Natural killer cell (primary cell): ENCODE measurements at regions not wholly inside any gene's neighbourhood (a gene's known extent, or its start where the extent isn't known, plus 50 kb on each side); places are given as distances from the start of the nearest gene placed in this dataset.

Experiments used
- ATAC-seq, 3 donors: fragments of 150-1000 bp in 2 of 3; fragments of 200-7000 bp in 1 of 3; cut with Tn5 transposase; 1 replicate in 1 of 3; 2 replicates in 2 of 3; pipeline ENCODE4 v1.10.0; 2021; ENCODE audit warnings: mild to moderate bottlenecking in 2 of 3, moderate library complexity in 2 of 3
- DNase-seq, 2 donors: peaks; one replicate each; pipeline versions ENCODE4 v3.0.0 to v3.0.0-alpha.2; 2013 to 2021; ENCODE audit warnings: mixed read lengths in 1 of 2
- H3K27ac ChIP-seq: one replicate; pipeline ENCODE4 v1.5.1; 2013; ENCODE audit warnings: mild to moderate bottlenecking, low read length
- H3K27me3 ChIP-seq: one replicate; pipeline ENCODE4 v1.6.1; 2013; ENCODE audit warnings: low read length; ENCODE audit not compliant: control insufficient read depth, insufficient read depth
- H3K36me3 ChIP-seq: one replicate; pipeline ENCODE4 v1.6.1; 2013; ENCODE audit warnings: low read length; ENCODE audit not compliant: control insufficient read depth, insufficient read depth
- H3K4me1 ChIP-seq: one replicate; pipeline ENCODE4 v1.6.1; 2013; ENCODE audit warnings: low read length; ENCODE audit not compliant: control insufficient read depth, insufficient read depth
- H3K4me3 ChIP-seq: one replicate; pipeline ENCODE4 v1.5.1; 2013; ENCODE audit warnings: low read length
- H3K9me3 ChIP-seq: one replicate; pipeline ENCODE4 v1.6.1; 2013; ENCODE audit warnings: low read length; ENCODE audit not compliant: control insufficient read depth, insufficient read depth
- H3K27ac Mint-ChIP-seq, 2 donors: one replicate each; pipeline ENCODE4 v1.8.0; 2022; ENCODE audit warnings: mild to moderate bottlenecking in 2 of 2, mixed read lengths in 2 of 2, moderate library complexity in 1 of 2
- H3K27me3 Mint-ChIP-seq, 2 donors: one replicate each; pipeline ENCODE4 v1.8.0; 2022; ENCODE audit warnings: low read depth in 2 of 2, mixed read lengths in 2 of 2
- H3K36me3 Mint-ChIP-seq: one replicate; pipeline ENCODE4 v1.8.0; 2022; ENCODE audit warnings: mixed read lengths
- H3K4me1 Mint-ChIP-seq, 2 donors: one replicate each; pipeline ENCODE4 v1.8.0; 2022; ENCODE audit warnings: mixed read lengths in 2 of 2
- H3K4me3 Mint-ChIP-seq: one replicate; pipeline ENCODE4 v1.8.0; 2022; ENCODE audit warnings: mild to moderate bottlenecking, moderate library complexity, mixed read lengths
- H3K9me3 Mint-ChIP-seq, 2 donors: one replicate each; pipeline ENCODE4 v1.8.0; 2022; ENCODE audit warnings: mixed read lengths in 2 of 2
- CTCF ChIP-seq: fragments of 200-600 bp; IDR thresholded peaks from one replicate; pipeline ENCODE4 v1.8.0; 2022; ENCODE audit warnings: antibody characterized with exemption
- WGBS: methylation state at CpG from one replicate; pipeline ENCODE4 v1.1.7; 2013; ENCODE audit warnings: missing lambda C conversion rate; ENCODE audit not compliant: insufficient coverage; 5-methylcytosine and 5-hydroxymethylcytosine counted together
- intact Hi-C: fragments of 100-400 bp; cut with micrococcal nuclease; formaldehyde crosslinking; loops from one replicate; pipeline ENCODE4 v1.14.2; 2022

- Mint-ChIP-seq H3K36me3 (peaks cover 5% of the 10 kb centered on the region), H3K9me3 (peaks cover 0 to under 1% of the 10 kb centered on the region in 2 donors), H3K4me3 (no peak overlapping the region), H3K4me1 (peaks cover 7% of the 10 kb centered on the region in 2 donors), H3K27ac (no peak overlapping the region), H3K27me3 (peaks cover 28 to 29% of the 10 kb centered on the region in 2 donors)
- WGBS: 49% methylated on average over 3 of the region's 3 CpGs
- DNase-seq: peak in 1 of 2 donors; percentile 92
- no peaks in the 10 kb centered on the region for H3K36me3 ChIP-seq
- peaks cover 22% of the 10 kb centered on the region for H3K4me1 ChIP-seq
- no peak overlapping the region for H3K4me3 ChIP-seq
- peak; percentile 49 to 62 (median 61) for ATAC-seq
- peaks cover 1% of the 10 kb centered on the region for H3K9me3 ChIP-seq
- intact Hi-C loops: loop anchor here (10.0 kb wide), 1 partner anchor 297 kb away; no protein-coding TSS in a partner anchor
- no peak for TF ChIP-seq CTCF
- H3K27ac ChIP-seq: no peak overlapping the region
- H3K27me3 ChIP-seq: peaks cover 13% of the 10 kb centered on the region
Observed at GRCh38 chr21:45592208-45592619, 50.0 kb upstream of the SLC19A1 start.

GRCh38 chr21:45592626-45593134 is 50.4 kb upstream of the SLC19A1 start:
- no peaks in the 10 kb centered on the region for H3K36me3 ChIP-seq
- WGBS: 90% methylated on average over 14 of the region's 14 CpGs
- peaks cover 22% of the 10 kb centered on the region for H3K4me1 ChIP-seq
- Mint-ChIP-seq H3K9me3 (no peaks in the 10 kb centered on the region), H3K27me3 (peaks cover 23 to 26% of the 10 kb centered on the region in 2 donors), H3K36me3 (peaks cover under 1% of the 10 kb centered on the region), H3K4me3 (no peak overlapping the region), H3K27ac (no peak overlapping the region), H3K4me1 (peaks cover 7% of the 10 kb centered on the region in 2 donors)
- H3K27ac ChIP-seq: no peak overlapping the region
- no peak overlapping the region for H3K4me3 ChIP-seq
- TF ChIP-seq CTCF: no peak
- peaks cover 13% of the 10 kb centered on the region for H3K27me3 ChIP-seq
- ATAC-seq: no peak
- peak in 1 of 2 donors; percentile 14 for DNase-seq
- intact Hi-C loops: loop anchor here (10.0 kb wide), 1 partner anchor 298 kb away; no protein-coding TSS in a partner anchor
- no peaks in the 10 kb centered on the region for H3K9me3 ChIP-seq

- WGBS: 83% methylated on average over 26 of the region's 26 CpGs
- Histone ChIP-seq H3K9me3 (no peaks in the 10 kb centered on the region), H3K27me3 (peaks cover 7% of the 10 kb centered on the region), H3K27ac (no peak overlapping the region), H3K4me3 (no peak overlapping the region), H3K4me1 (peaks cover 22% of the 10 kb centered on the region), H3K36me3 (no peaks in the 10 kb centered on the region)
- DNase-seq: no peak
- intact Hi-C loops: loop anchor here (10.0 kb wide), 1 partner anchor 299 kb away; no protein-coding TSS in a partner anchor
- no peak for ATAC-seq
- Mint-ChIP-seq H3K36me3 (no peaks in the 10 kb centered on the region), H3K27me3 (peaks cover 16 to 21% of the 10 kb centered on the region in 2 donors), H3K27ac (no peak overlapping the region), H3K9me3 (no peaks in the 10 kb centered on the region), H3K4me1 (peaks cover 7% of the 10 kb centered on the region in 2 donors), H3K4me3 (no peak overlapping the region)
- TF ChIP-seq CTCF: no peak
Observed at GRCh38 chr21:45593162-45594022, 50.1 kb upstream of the PCBP3 start.
